ENCODE measurements at regions not wholly inside any gene's neighbourhood (a gene's known extent, or its start where the extent isn't known, plus 50 kb on each side); places are given as distances from the start of the nearest gene placed in this dataset.

DNA sequence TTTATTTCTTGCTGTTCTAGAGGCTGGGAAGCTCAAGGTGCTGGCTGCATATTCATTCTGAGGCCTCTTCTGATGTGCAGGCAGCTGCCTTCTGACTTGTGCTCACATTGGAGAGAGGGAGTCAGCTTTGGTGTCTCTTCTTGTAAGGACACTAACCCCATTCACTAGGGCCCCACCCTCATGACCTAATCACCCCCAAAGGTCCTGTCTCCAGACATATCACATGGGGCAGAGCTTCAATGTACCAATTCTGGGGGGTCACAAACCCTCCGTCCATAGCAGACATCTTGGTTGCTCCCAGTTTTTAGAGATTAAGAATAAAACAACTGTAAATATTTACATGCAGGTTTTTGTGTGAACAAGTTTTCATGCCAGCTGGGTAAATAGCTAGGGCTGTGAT lies 109.1 kb downstream of the RTP5 start:
- TF ChIP-seq EGR1 (IDR thresholded peaks at IDR 0.05) (no peak), NFIC (IDR thresholded peaks at IDR 0.05) (no peak), YY1 (IDR thresholded peaks at IDR 0.05; ENCODE audit: low read depth) (no peak), ZBTB7A (IDR thresholded peaks at IDR 0.05; ENCODE audit: low read depth) (no peak), CEBPB (IDR thresholded peaks at IDR 0.05) (no peak)
- TF ChIP-seq, protein P1, sequence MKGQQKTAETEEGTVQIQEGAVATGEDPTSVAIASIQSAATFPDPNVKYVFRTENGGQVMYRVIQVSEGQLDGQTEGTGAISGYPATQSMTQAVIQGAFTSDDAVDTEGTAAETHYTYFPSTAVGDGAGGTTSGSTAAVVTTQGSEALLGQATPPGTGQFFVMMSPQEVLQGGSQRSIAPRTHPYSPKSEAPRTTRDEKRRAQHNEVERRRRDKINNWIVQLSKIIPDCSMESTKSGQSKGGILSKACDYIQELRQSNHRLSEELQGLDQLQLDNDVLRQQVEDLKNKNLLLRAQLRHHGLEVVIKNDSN (IDR thresholded peaks at IDR 0.05), result no peak

DNA sequence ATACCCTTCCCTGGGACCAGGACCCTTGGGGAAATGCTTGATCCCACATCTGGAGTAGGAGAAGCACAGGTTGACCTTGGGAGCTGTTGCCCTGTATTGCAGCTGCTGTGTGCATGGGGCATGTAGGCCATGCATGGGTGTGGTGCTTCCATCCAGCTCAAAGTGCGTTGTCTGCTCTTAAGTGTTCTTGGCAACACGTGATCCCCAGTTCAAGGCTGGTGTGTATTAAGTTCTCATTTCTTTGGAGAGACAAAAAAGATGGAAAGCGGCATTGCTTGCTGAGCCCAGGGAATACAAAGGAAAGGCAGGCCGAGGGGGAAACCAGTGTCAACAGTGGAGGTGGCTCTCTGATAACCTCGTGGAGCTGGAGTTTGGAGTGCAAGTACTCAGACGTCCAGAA lies 110.7 kb downstream of the RTP5 start:
- TF ChIP-seq CEBPB (IDR thresholded peaks at IDR 0.05) (no peak), FOXM1 (IDR thresholded peaks at IDR 0.05; ENCODE audit: borderline replicate concordance, low read depth) (no peak), TEAD4 (IDR thresholded peaks at IDR 0.05) (no peak), TCF12 (IDR thresholded peaks at IDR 0.05; ENCODE audit: low read depth) (no peak), EP300 (IDR thresholded peaks at IDR 0.05; ENCODE audit: borderline replicate concordance) (no peak), EGR1 (IDR thresholded peaks at IDR 0.05) (no peak), NFIC (IDR thresholded peaks at IDR 0.05) (no peak), CREB1 (IDR thresholded peaks at IDR 0.05; ENCODE audit: low read depth) (no peak)
- TF ChIP-seq, protein P1 (IDR thresholded peaks at IDR 0.05), result no peak

DNA sequence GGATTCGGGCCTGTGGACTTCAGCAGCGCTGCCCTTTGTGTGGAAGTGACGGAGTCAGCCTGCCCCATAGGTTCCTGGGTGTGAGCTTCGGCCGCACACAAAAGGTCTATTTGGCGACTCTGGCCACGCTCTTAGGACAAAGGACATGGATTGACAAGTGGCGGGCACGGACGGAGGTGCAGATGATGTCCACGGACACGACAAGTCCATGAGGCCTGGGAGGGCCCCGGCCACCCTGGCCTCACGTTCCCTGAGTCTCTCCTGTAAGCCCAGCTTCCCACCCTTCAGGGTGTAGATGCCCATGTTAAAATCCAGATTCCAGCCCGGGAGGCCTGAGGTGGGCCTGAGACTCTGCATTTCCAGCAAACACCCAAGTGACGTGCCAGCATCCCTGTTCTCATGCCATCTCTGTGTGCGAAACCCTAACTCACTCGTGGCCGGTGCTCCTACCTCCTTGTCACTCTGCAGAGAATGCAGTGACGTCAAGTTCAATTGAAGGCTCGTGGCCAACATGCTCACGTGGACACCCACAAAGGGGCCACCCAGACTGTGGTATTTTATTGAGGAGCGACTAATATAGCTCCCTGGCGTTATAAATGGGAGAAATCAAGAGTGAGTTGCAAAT lies 111.7 kb downstream of the RTP5 start:
- no peak for TF ChIP-seq FOXM1 (IDR thresholded peaks at IDR 0.05; ENCODE audit: borderline replicate concordance, low read depth)
- no peak for TF ChIP-seq CREB1 (IDR thresholded peaks at IDR 0.05; ENCODE audit: low read depth)
- TF ChIP-seq TCF12 (IDR thresholded peaks at IDR 0.05; ENCODE audit: low read depth), result no peak
- TF ChIP-seq EP300 (IDR thresholded peaks at IDR 0.05; ENCODE audit: borderline replicate concordance), result no peak
- TF ChIP-seq CEBPB (IDR thresholded peaks at IDR 0.05), result no peak
- TF ChIP-seq YY1 (IDR thresholded peaks at IDR 0.05; ENCODE audit: low read depth), result no peak
- TF ChIP-seq, protein P1 (IDR thresholded peaks at IDR 0.05), result no peak
- TF ChIP-seq ZBTB7A (IDR thresholded peaks at IDR 0.05; ENCODE audit: low read depth), result no peak
- no peak for TF ChIP-seq NFIC (IDR thresholded peaks at IDR 0.05)
- TF ChIP-seq MAX (IDR thresholded peaks at IDR 0.05), result no peak
- TF ChIP-seq, protein P2, sequence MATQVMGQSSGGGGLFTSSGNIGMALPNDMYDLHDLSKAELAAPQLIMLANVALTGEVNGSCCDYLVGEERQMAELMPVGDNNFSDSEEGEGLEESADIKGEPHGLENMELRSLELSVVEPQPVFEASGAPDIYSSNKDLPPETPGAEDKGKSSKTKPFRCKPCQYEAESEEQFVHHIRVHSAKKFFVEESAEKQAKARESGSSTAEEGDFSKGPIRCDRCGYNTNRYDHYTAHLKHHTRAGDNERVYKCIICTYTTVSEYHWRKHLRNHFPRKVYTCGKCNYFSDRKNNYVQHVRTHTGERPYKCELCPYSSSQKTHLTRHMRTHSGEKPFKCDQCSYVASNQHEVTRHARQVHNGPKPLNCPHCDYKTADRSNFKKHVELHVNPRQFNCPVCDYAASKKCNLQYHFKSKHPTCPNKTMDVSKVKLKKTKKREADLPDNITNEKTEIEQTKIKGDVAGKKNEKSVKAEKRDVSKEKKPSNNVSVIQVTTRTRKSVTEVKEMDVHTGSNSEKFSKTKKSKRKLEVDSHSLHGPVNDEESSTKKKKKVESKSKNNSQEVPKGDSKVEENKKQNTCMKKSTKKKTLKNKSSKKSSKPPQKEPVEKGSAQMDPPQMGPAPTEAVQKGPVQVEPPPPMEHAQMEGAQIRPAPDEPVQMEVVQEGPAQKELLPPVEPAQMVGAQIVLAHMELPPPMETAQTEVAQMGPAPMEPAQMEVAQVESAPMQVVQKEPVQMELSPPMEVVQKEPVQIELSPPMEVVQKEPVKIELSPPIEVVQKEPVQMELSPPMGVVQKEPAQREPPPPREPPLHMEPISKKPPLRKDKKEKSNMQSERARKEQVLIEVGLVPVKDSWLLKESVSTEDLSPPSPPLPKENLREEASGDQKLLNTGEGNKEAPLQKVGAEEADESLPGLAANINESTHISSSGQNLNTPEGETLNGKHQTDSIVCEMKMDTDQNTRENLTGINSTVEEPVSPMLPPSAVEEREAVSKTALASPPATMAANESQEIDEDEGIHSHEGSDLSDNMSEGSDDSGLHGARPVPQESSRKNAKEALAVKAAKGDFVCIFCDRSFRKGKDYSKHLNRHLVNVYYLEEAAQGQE (IDR thresholded peaks at IDR 0.05; ENCODE audit: low read depth), result no peak
- no peak for TF ChIP-seq RAD21 (IDR thresholded peaks at IDR 0.05; ENCODE audit: low read depth)
- no peak for TF ChIP-seq TEAD4 (IDR thresholded peaks at IDR 0.05)

DNA sequence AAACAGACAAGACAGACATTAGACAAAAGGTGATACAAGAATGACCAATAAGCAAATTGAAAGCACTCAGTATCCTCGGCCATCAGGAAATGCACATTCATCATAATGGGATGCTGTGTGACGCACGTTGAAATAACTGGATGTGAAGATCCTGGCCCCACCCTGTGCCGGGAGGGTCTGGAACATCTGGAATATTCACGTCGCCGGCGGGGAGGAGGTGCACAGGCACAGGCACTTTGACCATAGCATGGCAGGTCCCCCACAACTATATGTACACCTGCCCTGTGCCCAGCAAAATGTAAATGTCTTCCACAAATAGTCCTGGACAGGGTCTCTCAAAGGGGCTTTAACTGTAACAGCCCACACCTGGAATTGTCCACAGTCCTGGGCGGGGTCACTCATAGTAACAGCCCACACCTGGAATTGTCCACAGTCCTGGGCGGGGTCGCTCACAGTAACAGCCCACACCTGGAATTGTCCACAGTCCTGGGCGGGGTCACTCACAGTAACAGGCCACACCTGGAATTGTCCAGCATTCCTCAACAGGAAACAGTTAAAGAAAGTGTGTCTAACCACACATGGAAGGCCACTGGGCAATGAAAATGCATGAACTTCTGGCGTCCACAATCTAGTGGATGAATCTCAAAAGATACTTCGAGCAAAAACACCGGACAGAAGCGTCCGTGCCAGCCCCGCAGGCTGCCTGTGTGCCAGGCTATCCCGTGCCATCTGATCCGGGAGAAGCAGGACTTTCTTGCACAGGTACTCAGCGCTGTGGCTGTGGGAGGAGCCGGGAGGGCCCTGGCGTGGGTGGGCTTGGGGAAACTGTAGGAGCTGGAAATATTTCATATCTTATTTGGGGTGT lies 113.4 kb downstream of the RTP5 start:
- TF ChIP-seq, protein P2 (IDR thresholded peaks at IDR 0.05; ENCODE audit: low read depth), result no peak
- TF ChIP-seq NFIC (IDR thresholded peaks at IDR 0.05) (no peak), FOXM1 (IDR thresholded peaks at IDR 0.05; ENCODE audit: borderline replicate concordance, low read depth) (no peak), CEBPB (IDR thresholded peaks at IDR 0.05) (no peak), TAF1 (IDR thresholded peaks at IDR 0.05; ENCODE audit: low read depth) (no peak), MAX (IDR thresholded peaks at IDR 0.05) (no peak), TCF12 (IDR thresholded peaks at IDR 0.05; ENCODE audit: low read depth) (no peak), RAD21 (IDR thresholded peaks at IDR 0.05; ENCODE audit: low read depth) (no peak), ZBTB7A (IDR thresholded peaks at IDR 0.05; ENCODE audit: low read depth) (no peak), YY1 (IDR thresholded peaks at IDR 0.05; ENCODE audit: low read depth) (no peak), CREB1 (IDR thresholded peaks at IDR 0.05; ENCODE audit: low read depth) (no peak), EGR1 (IDR thresholded peaks at IDR 0.05) (no peak), EP300 (IDR thresholded peaks at IDR 0.05; ENCODE audit: borderline replicate concordance) (no peak), TEAD4 (IDR thresholded peaks at IDR 0.05) (no peak)
- TF ChIP-seq, protein P1 (IDR thresholded peaks at IDR 0.05), result no peak

Measured in Ishikawa (cell line).